Stimulated activated naive CD8-positive, alpha-beta T cell treated with anti-CD3 and anti-CD28 coated beads, Interleukin-15, amount 100 ng/mL, for 72 hours (primary cell): ENCODE measurements at regions not wholly inside any gene's neighbourhood (a gene's known extent, or its start where the extent isn't known, plus 50 kb on each side); places are given as distances from the start of the nearest gene placed in this dataset.
"Not testable (repeated sequence)": the region's sequence is repeated elsewhere in the genome, so short reads cannot be mapped to it uniquely, and the experiment has no call there.

Experiments used
- ATAC-seq: fragments of 150-1000 bp; cut with Tn5 transposase; 2 replicates; pipeline ENCODE4 v1.10.0; 2021; ENCODE audit warnings: mild to moderate bottlenecking, moderate library complexity
- DNase-seq, 2 donors: peaks; one replicate each; pipeline ENCODE4 v3.0.0; 2021 to 2022
- H3K27ac Mint-ChIP-seq, 2 donors: one replicate each; pipeline ENCODE4 v1.8.0; 2022; ENCODE audit warnings: mild to moderate bottlenecking in 2 of 2, mixed read lengths in 2 of 2, moderate library complexity in 2 of 2
- H3K27me3 Mint-ChIP-seq: one replicate; pipeline ENCODE4 v1.8.0; 2022; ENCODE audit warnings: mixed read lengths
- H3K4me1 Mint-ChIP-seq: one replicate; pipeline ENCODE4 v1.8.0; 2022; ENCODE audit warnings: mild to moderate bottlenecking, mixed read lengths
- H3K4me3 Mint-ChIP-seq, 2 donors: one replicate each; pipeline ENCODE4 v1.8.0; 2022; ENCODE audit warnings: mild to moderate bottlenecking in 2 of 2, mixed read lengths in 2 of 2, moderate library complexity in 1 of 2
- H3K9me3 Mint-ChIP-seq, 2 donors: one replicate each; pipeline ENCODE4 v1.8.0; 2022; ENCODE audit warnings: mixed read lengths in 2 of 2

- Mint-ChIP-seq H3K27ac (no peak overlapping the region), H3K4me3 (no peak overlapping the region), H3K4me1 (no peaks in the 10 kb centered on the region), H3K9me3 (peaks cover 1 to 5% of the 10 kb centered on the region in 2 donors), H3K27me3 (no peaks in the 10 kb centered on the region)
- no peak for ATAC-seq
- no peak for DNase-seq
These were observed 919.2 kb upstream of the SOX9 start for GRCh38 chr17:71201639-71202038.

- DNase-seq (no peak), ATAC-seq (no peak)
- Mint-ChIP-seq H3K27ac (no peak overlapping the region), H3K4me1 (no peaks in the 10 kb centered on the region), H3K27me3 (no peaks in the 10 kb centered on the region), H3K9me3 (no peaks in the 10 kb centered on the region), H3K4me3 (no peak overlapping the region)
These were observed 918.4 kb upstream of the SOX9 start for GRCh38 chr17:71202449-71202848.

- no peak for ATAC-seq
- no peaks in the 10 kb centered on the region for H3K27me3 Mint-ChIP-seq
- H3K27ac Mint-ChIP-seq, result no peak overlapping the region
- H3K4me3 Mint-ChIP-seq, result no peak overlapping the region
- H3K4me1 Mint-ChIP-seq, result no peaks in the 10 kb centered on the region
- no peaks in the 10 kb centered on the region for H3K9me3 Mint-ChIP-seq
- DNase-seq, result no peak
These were observed 916.9 kb upstream of the SOX9 start for GRCh38 chr17:71203953-71204352.

GRCh38 chr17:71205951-71206350, 914.9 kb upstream of the SOX9 start:
- not testable (repeated sequence) for H3K27me3 Mint-ChIP-seq, H3K4me3 Mint-ChIP-seq, DNase-seq, ATAC-seq, H3K4me1 Mint-ChIP-seq, H3K27ac Mint-ChIP-seq, H3K9me3 Mint-ChIP-seq

DNA sequence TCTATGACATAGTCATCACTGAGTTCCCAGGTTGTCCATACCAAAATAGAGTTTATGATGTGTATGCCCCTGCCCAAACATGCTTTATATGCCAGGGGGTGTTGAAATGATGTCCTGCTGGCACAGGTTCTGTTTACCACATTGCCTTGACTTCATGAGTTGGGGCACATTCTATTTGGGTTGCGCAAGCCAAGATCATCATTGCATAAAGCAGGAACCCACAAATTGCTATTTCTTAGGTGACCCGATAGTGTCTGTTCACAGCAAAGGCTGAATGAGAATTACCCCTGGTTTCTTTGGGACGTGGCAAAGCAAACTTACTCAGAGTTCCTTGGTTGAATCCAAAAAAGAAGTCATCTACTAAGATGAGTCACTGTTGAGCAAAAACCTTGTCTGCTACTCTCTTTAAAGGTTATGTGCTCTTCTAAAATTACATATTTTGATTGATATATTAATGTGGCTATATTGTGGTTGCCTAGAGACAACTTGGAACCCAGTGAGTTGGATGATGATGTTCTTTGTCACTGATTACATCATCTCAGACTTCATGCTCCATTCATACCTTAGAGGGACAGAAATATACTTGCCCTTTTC, 912.6 kb upstream of the SOX9 start:
- H3K27ac Mint-ChIP-seq, result no peak overlapping the region
- DNase-seq, result no peak
- no peak for ATAC-seq
- peaks cover 10 to 14% of the 10 kb centered on the region in 2 donors for H3K9me3 Mint-ChIP-seq
- H3K4me1 Mint-ChIP-seq, result no peaks in the 10 kb centered on the region
- H3K4me3 Mint-ChIP-seq, result no peak overlapping the region
- H3K27me3 Mint-ChIP-seq, result no peaks in the 10 kb centered on the region

- Mint-ChIP-seq H3K4me1 (no peaks in the 10 kb centered on the region), H3K9me3 (peaks cover 14 to 18% of the 10 kb centered on the region in 2 donors), H3K27me3 (no peaks in the 10 kb centered on the region), H3K4me3 (no peak overlapping the region), H3K27ac (no peak overlapping the region)
- no peak for DNase-seq
- ATAC-seq, result no peak
These were observed 906.9 kb upstream of the SOX9 start for GRCh38 chr17:71213936-71214335.

DNA sequence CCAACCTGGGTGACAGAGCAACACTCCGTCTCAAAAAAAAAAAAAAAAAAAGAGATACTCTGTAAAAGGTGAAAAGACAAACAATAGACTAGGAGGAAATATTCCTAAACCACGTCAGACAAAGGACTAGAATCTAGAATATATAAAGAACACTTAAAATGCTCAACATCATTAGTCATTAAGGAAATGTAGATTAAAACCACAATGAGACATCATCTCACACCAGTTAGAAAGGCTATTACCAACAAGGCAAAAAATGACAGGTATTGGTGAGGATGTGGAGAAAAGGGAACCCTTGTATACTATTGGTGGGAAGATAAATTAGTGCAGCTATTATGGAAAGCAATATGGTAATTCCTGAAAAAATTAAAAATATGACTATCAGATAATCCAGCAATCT, 903.1 kb upstream of the SOX9 start:
- no peaks in the 10 kb centered on the region for H3K27me3 Mint-ChIP-seq
- no peak overlapping the region for H3K4me3 Mint-ChIP-seq
- H3K27ac Mint-ChIP-seq, result no peak overlapping the region
- H3K4me1 Mint-ChIP-seq, result no peaks in the 10 kb centered on the region
- DNase-seq (no peak), ATAC-seq (no peak)
- H3K9me3 Mint-ChIP-seq, result peaks cover 4 to 9% of the 10 kb centered on the region in 2 donors

DNA sequence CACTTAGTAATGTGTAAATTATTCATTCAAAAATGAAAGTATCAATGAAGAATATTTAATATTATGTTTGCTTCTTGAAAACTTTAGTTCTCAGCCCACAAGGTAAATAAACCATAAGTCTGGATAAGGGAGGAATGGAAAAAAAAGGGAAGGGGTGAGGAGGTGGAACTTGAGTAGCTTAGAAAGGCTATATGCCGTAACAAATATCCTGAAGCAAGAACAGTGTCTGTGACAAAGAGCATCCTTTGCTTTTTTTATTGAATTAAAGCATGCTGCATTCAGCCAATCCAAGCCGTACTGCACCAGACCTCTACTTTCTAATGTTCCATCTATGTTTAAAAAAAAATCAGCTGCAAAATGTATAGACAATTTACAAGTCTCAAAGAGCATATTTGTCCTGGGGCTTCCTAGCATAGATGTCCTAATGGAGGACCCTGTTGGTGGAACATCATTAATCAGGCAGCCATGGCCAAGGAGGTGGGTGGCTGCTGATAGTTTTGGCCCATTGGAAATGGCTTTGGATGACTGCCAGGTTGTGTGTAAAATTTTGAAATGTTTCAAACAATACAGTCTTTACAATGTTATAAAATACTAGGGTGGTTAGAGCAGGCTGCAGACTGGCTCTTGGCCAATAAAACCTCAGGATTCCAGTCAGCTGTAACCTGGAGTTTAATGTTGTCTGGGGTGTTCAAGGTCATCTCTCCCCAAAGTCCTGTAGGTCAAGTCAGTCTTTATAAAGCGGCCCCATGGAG, 895.8 kb upstream of the SOX9 start:
- DNase-seq (no peak), ATAC-seq (no peak)
- Mint-ChIP-seq H3K4me1 (no peaks in the 10 kb centered on the region), H3K27me3 (no peaks in the 10 kb centered on the region), H3K27ac (no peak overlapping the region), H3K4me3 (no peak overlapping the region), H3K9me3 (no peaks in the 10 kb centered on the region)

- H3K27me3 Mint-ChIP-seq, result no peaks in the 10 kb centered on the region
- peaks cover 0 to 5% of the 10 kb centered on the region in 2 donors for H3K9me3 Mint-ChIP-seq
- H3K27ac Mint-ChIP-seq, result no peak overlapping the region
- H3K4me1 Mint-ChIP-seq, result no peaks in the 10 kb centered on the region
- DNase-seq (no peak), ATAC-seq (no peak)
- H3K4me3 Mint-ChIP-seq, result no peak overlapping the region
These were observed 893.0 kb upstream of the SOX9 start for GRCh38 chr17:71227841-71228240.

DNA sequence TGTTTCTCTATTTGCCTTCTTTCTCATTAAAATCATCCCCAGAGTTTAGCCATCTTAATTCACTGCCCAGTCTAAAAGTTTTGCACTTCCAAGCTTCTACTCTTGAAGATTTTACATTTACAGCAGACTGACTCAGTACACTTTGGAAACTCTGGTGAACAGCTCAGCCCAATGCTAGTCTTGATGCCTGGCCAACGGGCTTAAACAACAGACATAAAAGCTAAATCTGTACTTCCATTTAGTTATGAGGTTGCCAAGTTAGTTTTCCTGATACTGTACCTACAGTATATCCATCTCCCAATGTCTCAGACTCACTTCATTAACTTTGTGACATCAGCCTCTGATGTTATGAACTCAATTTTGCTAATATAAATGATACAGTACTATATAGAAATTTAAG, 891.8 kb upstream of the SOX9 start:
- H3K4me1 Mint-ChIP-seq, result no peaks in the 10 kb centered on the region
- no peak overlapping the region for H3K27ac Mint-ChIP-seq
- no peak for DNase-seq
- H3K4me3 Mint-ChIP-seq, result no peak overlapping the region
- no peak for ATAC-seq
- peaks cover 0 to 12% of the 10 kb centered on the region in 2 donors for H3K9me3 Mint-ChIP-seq
- no peaks in the 10 kb centered on the region for H3K27me3 Mint-ChIP-seq

GRCh38 chr17:71232801-71233559, 887.8 kb upstream of the SOX9 start:
- DNase-seq, result no peak
- Mint-ChIP-seq H3K4me3 (no peak overlapping the region), H3K9me3 (peaks cover 0 to 12% of the 10 kb centered on the region in 2 donors), H3K4me1 (no peaks in the 10 kb centered on the region), H3K27me3 (no peaks in the 10 kb centered on the region), H3K27ac (no peak overlapping the region)
- no peak for ATAC-seq

GRCh38 chr17:71234349-71234748, 886.5 kb upstream of the SOX9 start:
- Mint-ChIP-seq H3K4me3 (no peak overlapping the region), H3K27ac (no peak overlapping the region), H3K4me1 (no peaks in the 10 kb centered on the region), H3K9me3 (peaks cover 0 to 12% of the 10 kb centered on the region in 2 donors), H3K27me3 (no peaks in the 10 kb centered on the region)
- ATAC-seq, result no peak
- no peak for DNase-seq

- Mint-ChIP-seq H3K4me3 (no peak overlapping the region), H3K27me3 (no peaks in the 10 kb centered on the region), H3K27ac (no peak overlapping the region), H3K9me3 (peaks cover 4 to 5% of the 10 kb centered on the region in 2 donors), H3K4me1 (no peaks in the 10 kb centered on the region)
- no peak for DNase-seq
- no peak for ATAC-seq
These were observed 882.8 kb upstream of the SOX9 start for GRCh38 chr17:71237903-71238538.

- ATAC-seq, result no peak
- no peak overlapping the region for H3K4me3 Mint-ChIP-seq
- no peaks in the 10 kb centered on the region for H3K4me1 Mint-ChIP-seq
These were observed 873.3 kb upstream of the SOX9 start for GRCh38 chr17:71247441-71248015.

DNA sequence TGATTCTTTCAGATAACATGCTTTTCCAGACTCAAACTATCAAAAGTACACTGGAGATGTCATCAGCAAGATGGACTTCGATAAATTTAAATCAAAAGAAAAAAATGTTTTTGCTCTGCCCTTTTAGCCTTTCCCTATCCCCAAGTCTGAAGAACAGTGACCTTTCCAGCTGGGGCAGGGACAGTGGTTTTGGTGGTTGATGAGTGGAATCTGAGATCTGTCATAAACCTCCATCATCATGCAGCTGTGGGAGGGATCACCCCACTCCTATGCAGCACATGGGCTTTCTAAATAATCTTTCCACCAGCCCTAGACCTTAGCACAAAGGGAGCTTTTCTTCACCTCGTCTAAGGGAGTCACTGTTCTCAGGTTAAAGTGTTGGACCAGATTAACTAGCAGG, 869.5 kb upstream of the SOX9 start:
- no peak overlapping the region for H3K27ac Mint-ChIP-seq
- no peaks in the 10 kb centered on the region for H3K27me3 Mint-ChIP-seq

More at GRCh38 chr17:71247441-71248015, 873.3 kb upstream of the SOX9 start:
- Mint-ChIP-seq H3K27me3 (no peaks in the 10 kb centered on the region), H3K27ac (no peak overlapping the region), H3K9me3 (peaks cover 5 to 9% of the 10 kb centered on the region in 2 donors)
- no peak for DNase-seq

More for the DNA sequence above, 869.5 kb upstream of the SOX9 start:
- no peak for DNase-seq
- no peak for ATAC-seq
- H3K4me3 Mint-ChIP-seq, result no peak overlapping the region
- peaks cover under 1 to 5% of the 10 kb centered on the region in 2 donors for H3K9me3 Mint-ChIP-seq
- H3K4me1 Mint-ChIP-seq, result no peaks in the 10 kb centered on the region
